D721Med (cell line): ENCODE measurements at regions not wholly inside any gene's neighbourhood (a gene's known extent, or its start where the extent isn't known, plus 50 kb on each side); places are given as distances from the start of the nearest gene placed in this dataset.

Experiments used
- DNase-seq: peaks from one replicate; pipeline ENCODE4 v3.0.0; 2011; ENCODE audit warnings: low spot score; ENCODE audit not compliant: insufficient read length
- FAIRE-seq: peaks from 2 replicates; lab custom pipeline; 2011; peaks lifted over from hg19 to GRCh38; lab: Jason Lieb, UNC
- TF ChIP-seq, protein P1 (sequence below): IDR thresholded peaks from 2 replicates; pipeline ENCODE4 v1.5.1; 2012; ENCODE audit warnings: mild to moderate bottlenecking, control low read depth; ENCODE audit not compliant: insufficient read depth; ENCODE audit errors: missing control alignments

DNA sequence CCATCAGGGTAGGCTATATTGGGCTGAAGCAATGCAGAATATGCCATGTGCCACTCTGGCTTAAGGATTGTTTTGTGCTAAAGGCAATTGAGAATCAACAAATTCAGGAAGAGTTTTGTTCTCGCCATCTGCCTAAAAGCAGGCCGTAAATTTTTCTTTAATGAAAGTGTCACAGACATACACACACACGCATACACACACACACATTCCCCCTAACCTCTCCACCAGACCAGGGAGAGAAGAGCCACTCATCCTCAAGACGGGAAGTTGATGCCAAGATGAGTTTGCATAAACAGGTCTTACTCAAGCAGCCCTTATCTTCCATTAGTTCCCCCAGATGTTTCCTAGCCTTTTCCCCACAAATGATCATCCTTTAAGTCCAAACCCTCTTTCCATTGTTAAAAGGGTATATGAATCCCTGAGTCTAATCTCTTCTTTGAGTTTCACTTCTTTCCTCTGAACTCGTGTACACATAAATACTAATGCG lies 59.6 kb upstream of the TRIM24 start:
- DNase-seq, result no peak
- no peak for FAIRE-seq
- TF ChIP-seq, protein P1, sequence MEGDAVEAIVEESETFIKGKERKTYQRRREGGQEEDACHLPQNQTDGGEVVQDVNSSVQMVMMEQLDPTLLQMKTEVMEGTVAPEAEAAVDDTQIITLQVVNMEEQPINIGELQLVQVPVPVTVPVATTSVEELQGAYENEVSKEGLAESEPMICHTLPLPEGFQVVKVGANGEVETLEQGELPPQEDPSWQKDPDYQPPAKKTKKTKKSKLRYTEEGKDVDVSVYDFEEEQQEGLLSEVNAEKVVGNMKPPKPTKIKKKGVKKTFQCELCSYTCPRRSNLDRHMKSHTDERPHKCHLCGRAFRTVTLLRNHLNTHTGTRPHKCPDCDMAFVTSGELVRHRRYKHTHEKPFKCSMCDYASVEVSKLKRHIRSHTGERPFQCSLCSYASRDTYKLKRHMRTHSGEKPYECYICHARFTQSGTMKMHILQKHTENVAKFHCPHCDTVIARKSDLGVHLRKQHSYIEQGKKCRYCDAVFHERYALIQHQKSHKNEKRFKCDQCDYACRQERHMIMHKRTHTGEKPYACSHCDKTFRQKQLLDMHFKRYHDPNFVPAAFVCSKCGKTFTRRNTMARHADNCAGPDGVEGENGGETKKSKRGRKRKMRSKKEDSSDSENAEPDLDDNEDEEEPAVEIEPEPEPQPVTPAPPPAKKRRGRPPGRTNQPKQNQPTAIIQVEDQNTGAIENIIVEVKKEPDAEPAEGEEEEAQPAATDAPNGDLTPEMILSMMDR, result no peak

DNA sequence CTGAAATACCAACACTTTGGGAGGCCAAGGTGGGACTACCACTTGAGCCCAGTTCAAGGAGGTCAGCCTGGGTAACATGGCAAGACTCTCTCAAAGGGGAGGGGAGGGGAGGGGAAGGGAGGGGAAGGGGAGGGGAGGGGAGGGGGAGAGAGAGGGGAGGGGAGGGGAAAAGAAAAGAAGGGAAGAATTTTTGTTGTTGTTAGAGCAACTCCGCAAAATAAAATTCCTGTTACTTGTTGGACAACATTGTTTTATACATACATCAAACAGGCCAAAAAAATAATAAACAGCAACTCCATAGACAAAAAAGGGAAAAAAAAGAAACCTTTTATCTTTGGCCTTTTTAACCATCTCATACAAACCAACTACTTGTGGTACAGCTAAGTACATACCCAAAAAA lies 57.3 kb upstream of the TRIM24 start:
- TF ChIP-seq, protein P1, result no peak
- DNase-seq (no peak), FAIRE-seq (no peak)

DNA sequence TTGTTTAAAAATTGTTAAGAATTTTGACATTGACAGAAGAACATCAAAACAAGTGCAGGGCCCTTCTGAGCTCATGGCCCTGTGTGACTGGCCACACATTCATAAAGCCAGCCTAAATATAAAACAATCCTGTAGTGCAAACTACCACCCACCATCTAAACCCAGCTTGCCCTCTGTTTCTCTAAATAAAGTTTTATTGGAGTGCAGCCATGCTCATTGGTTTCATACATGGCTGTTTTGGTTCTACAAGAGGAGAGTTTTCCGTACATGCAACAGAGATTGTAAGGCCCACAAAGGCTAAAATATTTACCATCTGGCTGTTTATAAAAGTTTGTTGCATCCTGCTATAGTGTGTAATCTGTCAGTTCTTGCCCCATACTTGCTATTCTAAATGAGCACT lies 54.6 kb upstream of the TRIM24 start:
- FAIRE-seq (no peak), DNase-seq (no peak)
- TF ChIP-seq, protein P1, result no peak

DNA sequence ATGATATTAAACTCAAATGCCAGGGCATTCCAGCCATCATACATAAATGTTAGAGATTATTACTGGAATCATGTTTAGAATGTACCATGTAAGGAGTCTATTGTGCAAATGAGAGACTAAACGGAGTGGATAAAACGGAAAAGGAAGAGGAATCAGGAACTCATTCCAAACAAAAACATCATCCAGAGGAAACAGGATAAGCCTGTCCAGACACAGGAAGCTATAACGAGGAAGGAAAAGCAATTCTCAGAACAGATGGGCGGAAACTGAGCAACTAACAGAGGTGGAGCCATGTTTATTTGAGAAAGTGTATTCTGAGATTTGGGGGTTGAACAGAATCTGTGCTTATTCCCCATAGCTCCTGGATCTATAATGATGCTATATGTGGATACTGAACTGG lies 52.3 kb upstream of the TRIM24 start:
- FAIRE-seq, result no peak
- TF ChIP-seq, protein P1, result no peak

More for the DNA sequence above, 52.3 kb upstream of the TRIM24 start:
- no peak for DNase-seq
